Smooth muscle cell (in vitro differentiated cells): ENCODE measurements at regions not wholly inside any gene's neighbourhood (a gene's known extent, or its start where the extent isn't known, plus 50 kb on each side); places are given as distances from the start of the nearest gene placed in this dataset.

ENCODE experiments used
- DNase-seq: peaks from one replicate; lab custom pipeline; 2025; ENCODE audit not compliant: unreplicated experiment; lab: John Stamatoyannopoulos, UW
- H2AFZ ChIP-seq: fragments of 200-600 bp; sonication (generic); 2 replicates; pipeline ENCODE4 v1.6.0; 2016; ENCODE audit warnings: antibody characterized with exemption, low read depth, mild to moderate bottlenecking
- H3F3A ChIP-seq: fragments of 200-600 bp; sonication (generic); 2 replicates; pipeline ENCODE4 v1.6.0; 2017; ENCODE audit warnings: antibody characterized with exemption, low read depth
- H3K27ac ChIP-seq: fragments of 200-600 bp; sonication (generic); 2 replicates; pipeline ENCODE4 v1.5.1; 2016; ENCODE audit warnings: low read depth, mild to moderate bottlenecking
- H3K27me3 ChIP-seq: fragments of 200-600 bp; sonication (generic); 2 replicates; pipeline ENCODE4 v1.6.1; 2016; ENCODE audit warnings: low read depth, mild to moderate bottlenecking
- H3K36me3 ChIP-seq: fragments of 200-600 bp; sonication (generic); 2 replicates; pipeline ENCODE4 v1.5.1; 2016; ENCODE audit warnings: low read depth
- H3K4me1 ChIP-seq: fragments of 200-600 bp; sonication (generic); 2 replicates; pipeline ENCODE4 v1.5.1; 2016; ENCODE audit warnings: low read depth
- H3K4me2 ChIP-seq: fragments of 200-600 bp; sonication (generic); 2 replicates; pipeline ENCODE4 v1.6.0; 2016; ENCODE audit warnings: mild to moderate bottlenecking
- H3K4me3 ChIP-seq: fragments of 200-600 bp; sonication (generic); 2 replicates; pipeline ENCODE4 v1.5.1; 2016; ENCODE audit warnings: mild to moderate bottlenecking
- H3K79me2 ChIP-seq: fragments of 200-600 bp; sonication (generic); 2 replicates; pipeline ENCODE4 v1.6.0; 2016; ENCODE audit warnings: low read depth, mild to moderate bottlenecking
- H3K9ac ChIP-seq: fragments of 200-600 bp; sonication (generic); 2 replicates; pipeline ENCODE4 v1.6.0; 2016; ENCODE audit warnings: low read depth
- H3K9me3 ChIP-seq: fragments of 200-600 bp; sonication (generic); replicated peaks from 2 replicates; pipeline ENCODE4 v1.5.1; 2016; ENCODE audit warnings: low read depth
- H4K20me1 ChIP-seq: fragments of 200-600 bp; sonication (generic); 2 replicates; pipeline ENCODE4 v1.6.0; 2016; ENCODE audit warnings: low read depth
- WGBS: methylation state at CpG from one replicate; pipeline ENCODE4 v1.1.7; 2016; ENCODE audit warnings: low lambda C conversion rate; 5-methylcytosine and 5-hydroxymethylcytosine counted together
- TF ChIP-seq, protein P1 (sequence below): fragments of 200-600 bp; sonication (generic); IDR thresholded peaks from 2 replicates; pipeline ENCODE4 v1.5.1; 2017; ENCODE audit warnings: borderline replicate concordance, mild to moderate bottlenecking, antibody characterized with exemption; ENCODE audit not compliant: insufficient read depth, poor library complexity, severe bottlenecking

DNA sequence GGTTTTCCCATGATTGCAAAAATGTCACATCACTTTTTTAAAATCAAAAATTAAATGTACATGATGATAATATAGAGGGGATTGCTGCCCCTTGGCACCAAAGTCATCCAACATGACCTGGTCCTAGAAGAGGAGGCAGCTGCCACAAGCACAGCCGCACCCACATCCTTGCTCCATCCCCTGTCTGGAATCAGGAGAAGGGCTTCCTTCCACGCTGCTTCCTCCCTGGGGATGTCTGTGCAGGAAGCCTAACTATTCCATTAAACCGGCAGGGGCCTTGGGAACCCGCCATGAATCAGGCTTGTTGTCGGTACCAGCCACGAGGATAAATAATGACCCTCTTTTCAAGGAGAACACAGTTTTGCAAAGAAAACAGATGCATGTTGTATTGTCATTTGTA, 68.7 kb upstream of the AJAP1 start:
- H3K9ac ChIP-seq, result no peak overlapping the region
- WGBS, result 73% methylated on average over 6 of the region's 6 CpGs

DNA sequence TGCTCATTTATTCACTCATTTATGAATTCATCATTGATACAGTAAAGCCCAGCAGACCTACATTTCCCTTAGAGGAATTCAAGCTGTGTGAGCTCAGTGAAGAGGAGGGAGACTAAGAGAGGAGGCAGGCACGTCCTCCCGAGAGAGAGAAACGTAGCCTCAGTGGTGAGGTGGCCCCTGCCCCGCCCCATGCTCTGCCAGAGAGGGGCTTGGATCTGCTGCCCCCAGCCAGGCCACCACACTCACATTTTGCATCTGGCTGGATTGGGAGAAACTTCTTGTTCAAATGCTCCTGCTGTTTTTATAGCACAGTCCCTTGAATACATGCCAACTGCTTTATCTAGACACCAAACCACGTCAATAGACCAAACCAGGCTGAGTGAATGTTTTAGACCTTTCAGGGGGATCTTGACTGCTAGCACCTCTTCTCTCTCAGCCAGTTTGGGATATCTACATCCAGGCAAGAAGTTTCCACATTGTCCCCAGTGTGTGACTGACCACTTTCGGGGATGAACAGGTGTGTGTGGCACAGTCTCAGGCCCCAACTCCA, 67.7 kb upstream of the AJAP1 start:
- H3K79me2 ChIP-seq, result no peaks in the 10 kb centered on the region
- H3K4me3 ChIP-seq, result no peak overlapping the region
- H4K20me1 ChIP-seq, result no peaks in the 10 kb centered on the region
- H3K36me3 ChIP-seq, result no peaks in the 10 kb centered on the region
- no peak overlapping the region for H2AFZ ChIP-seq
- H3K27me3 ChIP-seq, result peaks cover 3% of the 10 kb centered on the region
- no peaks in the 10 kb centered on the region for H3F3A ChIP-seq
- 69% methylated on average over 6 of the region's 6 CpGs for WGBS
- no peaks in the 10 kb centered on the region for H3K9me3 ChIP-seq
- no peak for DNase-seq
- H3K27ac ChIP-seq, result no peak overlapping the region
- no peak overlapping the region for H3K9ac ChIP-seq
- H3K4me1 ChIP-seq, result no peaks in the 10 kb centered on the region
- no peak overlapping the region for H3K4me2 ChIP-seq
- TF ChIP-seq, protein P1, sequence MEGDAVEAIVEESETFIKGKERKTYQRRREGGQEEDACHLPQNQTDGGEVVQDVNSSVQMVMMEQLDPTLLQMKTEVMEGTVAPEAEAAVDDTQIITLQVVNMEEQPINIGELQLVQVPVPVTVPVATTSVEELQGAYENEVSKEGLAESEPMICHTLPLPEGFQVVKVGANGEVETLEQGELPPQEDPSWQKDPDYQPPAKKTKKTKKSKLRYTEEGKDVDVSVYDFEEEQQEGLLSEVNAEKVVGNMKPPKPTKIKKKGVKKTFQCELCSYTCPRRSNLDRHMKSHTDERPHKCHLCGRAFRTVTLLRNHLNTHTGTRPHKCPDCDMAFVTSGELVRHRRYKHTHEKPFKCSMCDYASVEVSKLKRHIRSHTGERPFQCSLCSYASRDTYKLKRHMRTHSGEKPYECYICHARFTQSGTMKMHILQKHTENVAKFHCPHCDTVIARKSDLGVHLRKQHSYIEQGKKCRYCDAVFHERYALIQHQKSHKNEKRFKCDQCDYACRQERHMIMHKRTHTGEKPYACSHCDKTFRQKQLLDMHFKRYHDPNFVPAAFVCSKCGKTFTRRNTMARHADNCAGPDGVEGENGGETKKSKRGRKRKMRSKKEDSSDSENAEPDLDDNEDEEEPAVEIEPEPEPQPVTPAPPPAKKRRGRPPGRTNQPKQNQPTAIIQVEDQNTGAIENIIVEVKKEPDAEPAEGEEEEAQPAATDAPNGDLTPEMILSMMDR, result no peak

More for the DNA sequence above, 68.7 kb upstream of the AJAP1 start:
- H3K4me1 ChIP-seq, result no peaks in the 10 kb centered on the region
- DNase-seq, result no peak
- H3K4me2 ChIP-seq, result no peak overlapping the region
- no peaks in the 10 kb centered on the region for H3K9me3 ChIP-seq
- peaks cover 3% of the 10 kb centered on the region for H3K27me3 ChIP-seq
- no peak overlapping the region for H3K4me3 ChIP-seq
- no peaks in the 10 kb centered on the region for H3F3A ChIP-seq
- H4K20me1 ChIP-seq, result no peaks in the 10 kb centered on the region
- H3K27ac ChIP-seq, result no peak overlapping the region
- no peaks in the 10 kb centered on the region for H3K79me2 ChIP-seq
- TF ChIP-seq, protein P1, result no peak
- H3K36me3 ChIP-seq, result no peaks in the 10 kb centered on the region
- H2AFZ ChIP-seq, result no peak overlapping the region

DNA sequence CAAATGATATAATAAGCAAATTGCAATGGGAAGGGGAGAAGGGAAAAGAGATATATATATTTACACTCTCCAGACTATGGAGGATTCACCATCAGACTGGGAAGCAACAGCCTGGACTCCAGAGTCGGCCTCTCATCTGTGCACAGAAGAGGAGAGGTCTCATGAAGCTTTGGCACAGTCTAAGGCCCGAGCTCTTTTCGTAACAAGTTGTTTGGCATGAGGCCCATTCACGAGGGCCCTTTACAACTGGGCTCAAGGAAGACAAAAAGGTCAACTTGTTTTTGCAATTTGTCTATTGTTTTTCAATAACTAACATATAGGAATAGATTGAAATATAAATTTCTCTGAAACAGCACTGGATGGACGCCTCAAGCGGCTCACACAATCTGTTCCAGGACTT, 66.7 kb upstream of the AJAP1 start:
- Histone ChIP-seq H3F3A (no peaks in the 10 kb centered on the region), H2AFZ (no peak overlapping the region), H3K4me1 (no peaks in the 10 kb centered on the region), H3K79me2 (no peaks in the 10 kb centered on the region), H3K4me3 (no peak overlapping the region), H3K4me2 (no peak overlapping the region), H4K20me1 (no peaks in the 10 kb centered on the region), H3K27ac (no peak overlapping the region), H3K9ac (no peak overlapping the region), H3K27me3 (peaks cover 3% of the 10 kb centered on the region), H3K36me3 (no peaks in the 10 kb centered on the region), H3K9me3 (no peaks in the 10 kb centered on the region)
- DNase-seq, result no peak
- WGBS, result 87% methylated on average over 6 of the region's 6 CpGs
- TF ChIP-seq, protein P1, result no peak

DNA sequence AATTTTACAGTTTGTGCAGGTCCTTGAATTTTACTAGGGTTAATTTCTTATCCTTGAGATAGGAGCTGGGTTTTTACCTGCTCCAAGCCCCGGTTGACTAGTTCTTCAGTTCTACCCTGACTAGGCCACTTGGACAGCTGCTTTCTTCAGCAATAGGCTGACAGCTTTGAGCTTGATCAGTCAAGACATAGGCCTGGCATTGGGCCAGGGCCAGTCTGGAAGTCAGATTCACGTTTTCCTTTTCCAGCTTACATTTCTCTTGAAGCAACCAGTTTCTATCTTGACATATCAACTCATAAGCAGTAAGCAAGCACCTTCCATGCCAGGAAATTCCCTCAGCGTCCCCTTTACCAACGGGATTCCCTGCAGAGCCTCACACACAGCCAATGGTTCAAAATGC, 63.7 kb upstream of the AJAP1 start:
- H3K36me3 ChIP-seq, result no peaks in the 10 kb centered on the region
- WGBS, result 84% methylated on average over 4 of the region's 4 CpGs
- H2AFZ ChIP-seq, result no peak overlapping the region
- no peaks in the 10 kb centered on the region for H3K79me2 ChIP-seq
- no peaks in the 10 kb centered on the region for H3K9me3 ChIP-seq
- no peaks in the 10 kb centered on the region for H3K27me3 ChIP-seq
- no peaks in the 10 kb centered on the region for H3K4me1 ChIP-seq
- TF ChIP-seq, protein P1, result no peak
- H3K4me2 ChIP-seq, result no peak overlapping the region
- H3K4me3 ChIP-seq, result no peak overlapping the region
- H3K27ac ChIP-seq, result no peak overlapping the region
- no peaks in the 10 kb centered on the region for H4K20me1 ChIP-seq
- no peak for DNase-seq
- H3F3A ChIP-seq, result no peaks in the 10 kb centered on the region
- H3K9ac ChIP-seq, result no peak overlapping the region
